GM10266 (cell line): ENCODE measurements at regions not wholly inside any gene's neighbourhood (a gene's known extent, or its start where the extent isn't known, plus 50 kb on each side); places are given as distances from the start of the nearest gene placed in this dataset.

ENCODE experiments used
- DNase-seq: peaks from one replicate; pipeline ENCODE4 v3.0.0; 2012; ENCODE audit errors: extremely low spot score
- CTCF ChIP-seq: IDR thresholded peaks from 2 replicates; pipeline ENCODE4 v1.5.1; 2012; ENCODE audit warnings: mild to moderate bottlenecking, low read depth; ENCODE audit not compliant: control insufficient read depth, insufficient read depth; ENCODE audit errors: missing control alignments

DNA sequence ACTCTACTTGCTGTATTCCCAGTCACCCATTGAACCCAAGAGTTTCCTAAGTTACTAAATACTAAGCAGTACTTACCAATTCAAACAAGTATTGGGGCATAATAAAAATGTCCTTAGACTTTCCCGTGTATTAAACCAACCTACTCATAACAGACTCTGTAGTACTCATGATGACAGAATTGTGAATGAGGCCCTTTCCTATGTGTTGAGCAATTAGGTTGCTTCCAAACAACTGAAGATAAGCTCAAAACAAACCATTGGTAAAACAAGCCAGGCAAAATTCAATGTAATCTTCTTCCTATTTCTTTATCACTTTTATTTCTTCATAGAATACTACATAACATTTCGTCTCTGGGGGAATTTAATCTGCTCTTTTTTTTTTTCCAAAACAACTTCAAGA is 106.5 kb upstream of the ANK3 start:
- TF ChIP-seq CTCF: no peak
- no peak for DNase-seq

- DNase-seq: no peak
- TF ChIP-seq CTCF: no peak
Observed at GRCh38 chr10:60495338-60496055, 105.8 kb upstream of the ANK3 start.

GRCh38 chr10:60494774-60495173 is 105.1 kb upstream of the ANK3 start:
- TF ChIP-seq CTCF: no peak

DNA sequence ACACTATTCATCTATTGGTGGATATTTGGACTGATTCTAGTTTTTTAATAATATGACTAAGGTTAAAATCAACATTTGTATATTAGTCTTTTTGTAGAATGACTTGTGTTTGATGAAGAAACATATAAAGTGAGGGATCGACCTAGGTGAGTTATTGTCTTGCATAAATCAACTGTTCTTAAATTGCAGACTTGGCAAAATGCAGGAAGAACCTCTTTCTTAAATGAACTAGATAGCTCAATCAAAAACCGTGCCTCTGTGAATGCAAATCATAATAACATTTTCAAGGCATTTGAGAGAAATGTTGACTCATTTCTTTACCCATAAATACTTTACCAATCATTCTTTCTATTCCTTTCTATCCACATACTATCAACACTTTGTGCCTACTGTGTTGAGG is 101.5 kb upstream of the ANK3 start:
- TF ChIP-seq CTCF: no peak
- DNase-seq: no peak

More at GRCh38 chr10:60494774-60495173, 105.1 kb upstream of the ANK3 start:
- DNase-seq: no peak

GRCh38 chr10:60490013-60490412 is 100.3 kb upstream of the ANK3 start:
- no peak for TF ChIP-seq CTCF
- no peak for DNase-seq

DNA sequence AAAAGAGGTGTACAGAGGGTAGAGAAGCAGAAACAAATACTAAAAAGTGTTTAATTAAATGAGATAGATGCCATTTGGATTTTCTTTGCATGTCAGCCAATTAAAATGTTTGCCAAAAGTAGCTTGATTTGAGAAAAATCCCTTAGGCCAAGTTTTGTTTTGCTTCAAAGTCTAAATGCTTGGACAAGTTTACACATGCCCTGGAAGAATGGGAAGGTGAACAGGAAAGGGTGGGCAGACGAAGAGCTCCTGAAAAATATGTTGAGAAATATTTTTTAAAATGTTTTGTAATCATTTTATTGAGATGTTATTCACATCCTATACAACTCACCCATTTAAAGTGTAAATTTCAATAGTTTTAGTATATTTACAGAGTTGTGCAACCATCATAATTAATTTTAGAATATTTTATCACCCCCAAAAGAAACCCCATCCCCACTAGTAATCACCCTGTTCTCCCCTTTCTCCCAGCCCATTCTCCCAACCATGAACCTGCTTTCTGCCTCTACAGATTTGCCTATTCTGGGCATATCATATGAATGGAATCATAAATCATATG is 98.5 kb upstream of the ANK3 start:
- no peak for TF ChIP-seq CTCF
- no peak for DNase-seq

GRCh38 chr10:60487543-60487942 is 97.9 kb upstream of the ANK3 start:
- TF ChIP-seq CTCF: no peak
- no peak for DNase-seq
